Prostate gland (tissue), 2 donors: ENCODE measurements at regions not wholly inside any gene's neighbourhood (a gene's known extent, or its start where the extent isn't known, plus 50 kb on each side); places are given as distances from the start of the nearest gene placed in this dataset.

ENCODE experiments used
- POLR2AphosphoS5 ChIP-seq: sonication (generic); formaldehyde crosslinking; IDR thresholded peaks from one replicate; pipeline ENCODE4 v1.6.1; 2017; ENCODE audit warnings: antibody characterized with exemption
- TF ChIP-seq, protein P1 (sequence below), 4 experiments: fragments of 200-600 bp in 2 of 4; fragments of 450-650 bp in 2 of 4; sonication (generic) in 2 of 4; IDR thresholded peaks; 1 replicate in 3 of 4; 2 replicates in 1 of 4; pipeline ENCODE4 v1.5.1; 2016 to 2019; ENCODE audit warnings: antibody characterized with exemption in 4 of 4, mild to moderate bottlenecking in 2 of 4, moderate library complexity in 2 of 4

DNA sequence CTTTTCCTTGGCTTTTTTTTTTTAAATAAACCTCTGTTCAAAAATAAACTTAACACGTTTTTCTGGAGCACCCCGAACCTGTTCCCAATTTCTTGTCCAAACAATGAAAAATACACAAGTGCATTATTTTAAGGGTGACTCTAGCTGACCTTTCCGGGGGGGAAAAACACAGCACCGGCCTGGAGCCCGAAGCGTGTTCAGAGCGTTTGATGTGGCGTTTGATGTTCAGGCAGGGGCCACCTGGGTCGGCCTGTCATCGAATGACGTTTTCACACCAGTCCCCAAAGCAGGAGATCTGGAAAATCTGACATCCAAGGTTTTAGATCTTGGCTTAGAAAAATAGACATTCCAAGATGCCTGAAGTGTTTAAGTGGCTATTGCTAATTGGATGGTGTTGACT is 282.1 kb downstream of the SHOX start:
- no peak for TF ChIP-seq POLR2AphosphoS5
- TF ChIP-seq, protein P1, sequence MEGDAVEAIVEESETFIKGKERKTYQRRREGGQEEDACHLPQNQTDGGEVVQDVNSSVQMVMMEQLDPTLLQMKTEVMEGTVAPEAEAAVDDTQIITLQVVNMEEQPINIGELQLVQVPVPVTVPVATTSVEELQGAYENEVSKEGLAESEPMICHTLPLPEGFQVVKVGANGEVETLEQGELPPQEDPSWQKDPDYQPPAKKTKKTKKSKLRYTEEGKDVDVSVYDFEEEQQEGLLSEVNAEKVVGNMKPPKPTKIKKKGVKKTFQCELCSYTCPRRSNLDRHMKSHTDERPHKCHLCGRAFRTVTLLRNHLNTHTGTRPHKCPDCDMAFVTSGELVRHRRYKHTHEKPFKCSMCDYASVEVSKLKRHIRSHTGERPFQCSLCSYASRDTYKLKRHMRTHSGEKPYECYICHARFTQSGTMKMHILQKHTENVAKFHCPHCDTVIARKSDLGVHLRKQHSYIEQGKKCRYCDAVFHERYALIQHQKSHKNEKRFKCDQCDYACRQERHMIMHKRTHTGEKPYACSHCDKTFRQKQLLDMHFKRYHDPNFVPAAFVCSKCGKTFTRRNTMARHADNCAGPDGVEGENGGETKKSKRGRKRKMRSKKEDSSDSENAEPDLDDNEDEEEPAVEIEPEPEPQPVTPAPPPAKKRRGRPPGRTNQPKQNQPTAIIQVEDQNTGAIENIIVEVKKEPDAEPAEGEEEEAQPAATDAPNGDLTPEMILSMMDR (IDR thresholded peaks at IDR 0.05), result no peak
